Astrocyte of the spinal cord (primary cell): ENCODE measurements at regions not wholly inside any gene's neighbourhood (a gene's known extent, or its start where the extent isn't known, plus 50 kb on each side); places are given as distances from the start of the nearest gene placed in this dataset.

Source experiments
- DNase-seq: peaks from one replicate; pipeline ENCODE4 v3.0.0; 2011; ENCODE audit warnings: low read depth, low spot score
- H3K4me3 ChIP-seq: 2 replicates; pipeline ENCODE4 v1.5.1; 2011; ENCODE audit warnings: low read depth, mild to moderate bottlenecking, low read length, moderate library complexity
- CTCF ChIP-seq: IDR thresholded peaks from 2 replicates; pipeline ENCODE4 v1.5.1; 2012; ENCODE audit warnings: low read depth, mild to moderate bottlenecking, low read length, inconsistent platforms
- in situ Hi-C: cut with HindIII; loops from 2 replicates; pipeline ENCODE4 v1.10.0; 2017; ENCODE audit warnings: low sequenced_read_pairs

GRCh38 chr9:88775559-88775958 is 215.7 kb upstream of the S1PR3 start:
- in situ Hi-C loops = no loop called here
- H3K4me3 ChIP-seq = no peak overlapping the region
- TF ChIP-seq CTCF = no peak
- DNase-seq = peak; percentile 39

DNA sequence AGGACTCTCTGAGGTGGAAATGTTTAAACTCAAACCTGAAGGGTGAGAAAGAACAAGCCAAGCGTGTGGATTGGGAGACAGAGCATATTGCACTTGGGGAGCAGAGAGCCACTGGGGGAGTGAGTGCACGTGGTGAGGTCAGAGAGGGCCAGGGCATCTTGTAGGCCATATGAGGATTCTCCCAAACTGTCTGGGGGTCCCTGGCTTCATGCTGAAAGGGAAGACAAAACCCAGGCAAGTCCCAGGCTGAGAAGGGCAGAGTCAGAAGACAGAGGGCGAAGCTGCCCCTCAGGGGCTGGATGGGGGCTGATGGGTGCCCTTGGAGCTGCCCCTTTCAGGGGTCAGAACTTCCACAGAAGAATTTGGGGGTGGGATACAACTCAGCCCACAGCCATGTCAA is 215.3 kb upstream of the S1PR3 start:
- in situ Hi-C loops = no loop called here
- no peak for DNase-seq
- no peak for TF ChIP-seq CTCF
- no peak overlapping the region for H3K4me3 ChIP-seq

DNA sequence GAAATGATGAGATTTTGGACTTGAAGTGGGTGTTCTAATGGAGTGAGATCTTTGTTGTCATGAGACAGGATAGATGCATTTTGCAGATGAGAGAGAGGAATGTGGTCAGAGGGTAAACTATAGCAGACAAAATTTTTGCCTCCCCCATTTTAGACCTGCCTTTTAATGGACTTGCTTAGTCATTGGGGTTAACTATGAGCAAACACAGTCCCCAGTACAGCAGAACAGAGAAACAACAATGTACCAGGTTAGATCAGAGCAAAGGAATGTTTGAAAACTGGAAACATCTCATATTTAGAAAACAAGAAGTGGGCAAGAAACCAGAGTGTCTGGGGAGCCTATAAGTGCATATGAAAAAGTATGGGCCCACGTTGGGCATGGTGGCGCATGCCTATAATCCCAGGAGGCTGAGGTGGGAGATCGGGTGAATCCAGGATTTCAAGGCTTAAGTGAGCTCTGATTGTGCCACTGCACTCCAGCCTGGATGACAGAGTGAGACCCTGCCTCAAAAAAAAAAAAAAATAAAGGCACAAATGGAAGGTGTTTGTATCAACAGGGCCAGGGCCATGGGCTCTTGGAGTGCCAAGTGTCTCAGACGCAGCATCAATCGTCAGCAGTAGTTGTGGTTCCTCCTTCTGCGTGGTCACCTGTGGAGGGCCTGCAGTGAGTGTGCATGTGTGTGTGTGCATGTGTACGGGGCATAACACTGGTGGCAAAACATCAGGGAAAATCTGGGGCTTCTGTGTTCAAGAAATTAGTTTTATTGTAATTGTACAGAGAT is 214.4 kb upstream of the S1PR3 start:
- DNase-seq = peak; percentile 87
- H3K4me3 ChIP-seq = no peak overlapping the region
- in situ Hi-C loops = no loop called here
- no peak for TF ChIP-seq CTCF

- no peak for TF ChIP-seq CTCF
- in situ Hi-C loops = no loop called here
- H3K4me3 ChIP-seq = no peak overlapping the region
- DNase-seq = peak; percentile 84
Measured at GRCh38 chr9:88777498-88778312, 213.6 kb upstream of the S1PR3 start.

GRCh38 chr9:88781628-88782391 is 209.5 kb upstream of the S1PR3 start:
- no peak overlapping the region for H3K4me3 ChIP-seq
- in situ Hi-C loops = no loop called here
- peak; percentile 87 for DNase-seq
- TF ChIP-seq CTCF = peak; percentile 65

DNA sequence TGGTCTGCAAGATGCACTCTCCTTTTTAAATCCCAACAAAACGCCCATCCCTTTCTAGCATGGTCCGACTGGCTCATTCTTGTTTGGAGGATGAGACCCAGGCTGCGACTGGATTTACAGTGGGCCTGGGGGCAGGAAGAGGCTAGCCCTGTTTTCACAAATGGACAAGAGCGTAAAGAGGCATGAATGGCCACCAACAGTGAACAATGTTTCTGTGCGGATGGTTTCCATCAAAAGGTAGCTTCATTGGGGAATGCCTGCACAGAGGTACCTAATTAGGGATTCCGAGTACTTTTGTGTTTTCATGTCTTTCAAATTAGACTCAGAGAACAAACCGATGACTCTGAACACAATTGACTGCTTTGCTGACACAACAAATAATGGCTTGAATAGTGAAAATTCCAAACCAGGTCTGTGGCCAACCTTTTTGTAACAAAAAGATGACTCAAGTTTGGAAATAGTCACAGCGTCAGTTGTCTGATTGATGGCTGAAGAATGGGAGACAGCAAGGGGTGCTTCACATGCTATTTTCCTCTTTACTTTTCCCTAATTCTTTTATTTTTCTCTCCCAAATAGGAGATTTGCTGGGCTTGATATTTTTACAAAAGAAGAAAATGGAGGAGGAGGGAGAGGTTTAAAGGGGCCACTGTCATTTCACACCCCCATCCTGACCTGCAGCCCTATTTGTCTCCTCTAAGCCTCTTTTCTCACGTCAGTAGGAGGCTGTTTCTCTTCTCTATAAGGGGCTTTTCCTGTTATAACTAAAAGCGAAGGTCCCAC is 208.1 kb upstream of the S1PR3 start:
- TF ChIP-seq CTCF = no peak
- DNase-seq = peak; percentile 49
- in situ Hi-C loops = no loop called here
- H3K4me3 ChIP-seq = no peak overlapping the region
